Astrocyte of the hippocampus (primary cell): ENCODE measurements at regions not wholly inside any gene's neighbourhood (a gene's known extent, or its start where the extent isn't known, plus 50 kb on each side); places are given as distances from the start of the nearest gene placed in this dataset.
A peak's percentile ranks its signal among the peaks of the same experiment; 100 is the strongest.

Experiments used
- DNase-seq: peaks from one replicate; pipeline ENCODE4 v3.0.0; 2011; ENCODE audit warnings: low read depth, low spot score

DNA sequence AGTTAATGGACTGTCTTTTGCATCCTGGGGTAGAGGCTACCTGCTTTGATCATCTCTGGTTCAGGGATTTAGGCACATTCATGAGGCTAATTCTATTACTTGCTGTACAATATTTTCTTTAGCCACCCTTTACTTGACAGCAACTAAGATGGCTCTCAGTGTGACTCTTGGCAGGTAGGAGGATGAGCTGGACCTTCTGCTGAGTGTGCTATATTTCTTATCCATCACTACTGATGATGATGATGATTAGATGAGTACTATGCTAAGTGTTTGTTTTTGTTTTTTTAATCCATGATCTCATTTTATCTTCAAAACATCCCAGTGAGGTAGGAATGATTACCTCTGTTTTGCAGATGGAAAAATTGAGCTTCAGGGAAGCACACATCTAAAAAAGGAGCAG is 152.8 kb upstream of the WSCD2 start:
- DNase-seq, result no peak

DNA sequence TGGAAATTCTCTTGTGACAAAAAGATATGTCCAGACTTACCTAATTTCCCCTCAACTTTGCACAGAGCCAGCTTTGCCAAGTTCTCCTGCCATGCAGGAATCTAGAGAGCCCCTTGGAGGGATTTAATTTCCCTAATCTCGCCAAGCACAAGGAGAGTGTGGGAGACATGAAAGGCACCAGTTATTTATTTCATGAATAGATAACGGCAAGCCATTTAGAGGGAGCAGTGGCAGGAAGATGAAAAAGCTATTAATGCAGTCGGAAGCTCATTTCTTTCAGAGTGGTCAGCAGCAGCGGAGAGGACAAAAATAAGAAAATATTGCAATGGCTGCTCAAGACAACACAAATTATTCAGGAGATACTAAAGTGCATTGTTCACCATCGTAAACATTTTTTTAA is 150.9 kb upstream of the WSCD2 start:
- no peak for DNase-seq

DNA sequence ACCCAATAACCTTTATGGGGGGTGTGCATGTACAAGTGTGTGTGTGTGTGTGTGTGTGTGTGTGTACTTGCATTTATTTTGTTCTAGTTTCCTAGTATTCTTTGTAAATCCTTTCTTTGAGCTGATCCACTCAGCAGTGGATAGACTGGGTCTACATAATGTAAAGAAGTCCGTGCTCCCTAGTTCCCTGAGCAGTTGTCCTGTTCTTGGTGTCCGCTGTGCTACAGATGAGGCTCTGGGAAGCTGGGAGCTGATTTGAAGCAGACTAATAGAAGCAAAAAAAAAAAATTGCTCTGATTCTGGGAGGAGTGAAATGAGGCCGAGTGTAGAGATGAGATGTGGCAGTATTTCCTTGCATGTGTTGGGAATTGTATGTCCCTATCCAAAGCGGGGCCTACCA is 150.4 kb upstream of the WSCD2 start:
- DNase-seq, result no peak

DNA sequence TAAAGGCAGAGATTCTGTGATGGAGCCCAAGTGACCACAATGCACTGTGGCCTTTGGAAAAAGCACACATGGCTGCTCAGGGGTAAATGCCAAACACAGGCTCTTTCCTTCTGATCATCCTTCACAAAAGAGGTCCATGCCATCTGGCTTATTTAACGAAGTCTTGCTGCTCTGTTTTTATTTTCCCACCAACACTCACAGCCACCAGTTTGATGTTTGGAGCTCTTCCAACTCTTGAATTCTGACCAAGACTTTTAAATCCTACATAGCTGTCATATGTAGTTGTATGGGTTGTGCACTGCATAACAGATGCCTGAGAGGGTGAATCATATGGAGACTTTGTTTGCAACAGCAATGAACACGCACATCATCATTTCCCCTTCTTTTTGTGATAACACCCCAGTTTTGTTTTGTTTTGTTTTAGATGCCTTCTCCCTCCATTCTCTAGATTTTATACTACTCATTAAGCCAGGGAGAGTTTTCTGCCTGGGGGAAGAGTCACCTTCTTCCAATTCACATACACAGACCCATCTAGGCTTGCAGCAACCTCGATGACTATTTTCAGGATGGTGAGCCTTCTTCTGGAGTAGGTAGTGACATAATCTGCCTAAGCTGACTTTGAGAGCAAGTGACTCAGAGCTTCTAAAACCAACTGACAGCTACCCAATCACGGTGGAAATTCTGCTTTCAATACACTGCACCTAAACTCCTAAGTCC is 145.2 kb upstream of the WSCD2 start:
- no peak for DNase-seq

DNA sequence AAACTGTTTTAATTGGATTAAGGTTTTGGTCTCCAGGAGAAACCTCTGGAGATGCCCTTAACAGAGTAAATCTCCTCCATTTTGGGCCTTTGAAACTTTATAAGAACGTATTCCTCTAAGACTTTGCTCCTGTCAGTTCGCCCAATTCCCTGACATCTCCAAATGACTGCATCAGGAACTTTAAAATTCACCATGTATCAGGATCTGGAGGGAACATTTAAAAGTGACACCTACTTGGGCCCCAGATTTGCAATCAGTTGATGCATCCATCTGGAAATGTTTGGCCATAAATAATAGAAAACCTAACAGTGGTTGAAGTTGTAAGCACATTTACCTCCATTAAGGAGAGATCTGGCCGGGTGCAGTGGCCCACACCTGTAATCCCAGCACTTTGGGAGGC is 144.1 kb upstream of the WSCD2 start:
- DNase-seq, result no peak

GRCh38 chr12:107986183-107986582 is 142.9 kb upstream of the WSCD2 start:
- no peak for DNase-seq

DNA sequence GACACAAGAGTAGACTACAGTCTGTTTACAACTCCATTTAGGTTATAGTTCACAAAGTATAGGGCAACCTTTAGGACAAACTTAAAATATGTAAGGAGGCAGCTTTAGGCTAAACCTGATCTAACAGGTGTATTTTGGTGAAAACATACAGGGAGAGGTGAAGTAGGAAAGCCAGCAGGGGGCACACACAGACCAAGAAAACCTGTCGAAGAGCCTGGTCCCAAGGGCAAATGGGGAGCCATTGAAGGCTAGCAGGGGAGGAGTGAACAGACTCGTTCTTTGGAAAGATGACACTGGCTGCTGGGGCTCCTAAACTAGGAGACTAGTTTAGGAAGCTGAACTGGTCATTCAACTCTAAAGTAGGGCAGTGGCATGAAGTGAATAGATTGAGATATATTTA is 138.8 kb upstream of the WSCD2 start:
- DNase-seq, result no peak

GRCh38 chr12:107992029-107992428 is 137.1 kb upstream of the WSCD2 start:
- DNase-seq, result no peak

GRCh38 chr12:107992870-107993451 is 136.1 kb upstream of the WSCD2 start:
- DNase-seq, result peak; percentile 7

DNA sequence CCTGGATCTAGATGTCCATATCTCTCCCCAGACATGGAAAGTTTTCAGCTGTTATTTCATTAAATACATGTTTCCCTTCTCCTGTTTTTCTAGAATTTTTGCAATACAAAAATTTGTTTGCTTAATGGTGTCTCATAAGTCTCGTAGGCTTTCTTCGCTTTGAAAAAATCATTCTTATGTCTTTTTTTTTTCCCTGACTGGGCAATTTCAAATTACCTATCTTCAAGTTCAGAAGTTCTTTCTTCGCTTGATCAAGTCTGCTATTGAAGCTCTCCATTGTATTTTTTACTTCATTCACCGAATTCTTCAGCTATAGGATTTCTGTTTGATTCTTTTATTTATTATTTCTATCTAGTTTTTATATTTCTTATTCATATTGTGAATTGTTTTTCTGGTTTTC is 130.2 kb upstream of the WSCD2 start:
- DNase-seq, result no peak

DNA sequence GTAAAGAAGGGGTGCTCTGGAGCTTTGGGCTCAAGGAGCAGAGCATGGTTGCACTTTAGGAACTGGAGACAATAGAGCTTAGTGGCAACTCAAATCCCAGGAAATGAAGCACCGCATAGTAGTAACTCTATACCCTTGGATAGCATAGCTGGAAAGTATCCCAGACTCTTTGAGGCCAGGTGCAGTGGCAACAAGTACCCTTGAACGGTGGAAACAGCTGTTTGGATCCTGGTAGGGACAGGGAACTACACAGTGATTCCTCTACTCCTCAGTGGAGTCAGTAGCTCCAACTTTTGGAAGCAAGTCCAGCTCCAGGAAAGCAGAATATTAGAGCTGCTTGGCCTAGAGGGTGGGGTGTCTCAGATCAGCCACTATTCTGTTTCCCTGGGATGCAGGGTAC is 129.0 kb upstream of the WSCD2 start:
- no peak for DNase-seq

GRCh38 chr12:108004319-108004718 is 124.8 kb upstream of the WSCD2 start:
- peak; percentile 26 for DNase-seq

DNA sequence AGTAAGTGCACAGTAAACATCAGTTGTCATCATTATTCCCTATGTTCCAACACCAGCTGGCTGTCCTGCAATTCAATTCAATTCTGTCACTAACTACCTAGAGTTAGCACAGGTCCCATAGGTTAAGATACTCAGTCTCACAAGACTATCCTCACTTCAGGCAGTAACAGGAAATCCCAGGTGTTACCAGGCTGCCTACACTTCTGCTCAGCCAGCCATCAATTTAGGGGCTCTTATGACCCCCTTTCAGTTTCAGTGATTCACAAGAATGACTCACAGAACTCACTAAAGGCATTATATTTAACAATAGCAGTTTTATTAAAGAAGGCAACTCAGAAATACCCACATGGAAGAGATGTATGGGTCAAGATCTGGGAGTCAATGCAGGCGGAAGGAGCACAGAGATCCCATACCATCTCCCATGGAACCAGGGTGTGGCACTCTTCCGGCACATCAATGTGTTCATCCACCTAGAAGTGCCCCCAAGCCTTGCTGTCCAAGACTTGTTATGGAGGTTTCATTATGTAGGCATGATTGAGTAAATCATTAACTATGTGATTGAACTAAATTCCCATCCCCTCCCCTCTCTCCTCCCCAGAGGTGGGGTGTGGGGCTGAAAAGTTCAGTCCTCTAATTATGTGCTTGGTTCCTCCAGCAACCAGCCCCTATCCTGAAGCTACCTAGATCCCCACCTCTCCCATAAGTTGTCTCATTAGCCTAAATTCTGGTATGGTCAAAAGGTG is 120.8 kb upstream of the WSCD2 start:
- no peak for DNase-seq

- DNase-seq, result no peak
These were observed 119.5 kb upstream of the WSCD2 start for GRCh38 chr12:108009442-108010070.

DNA sequence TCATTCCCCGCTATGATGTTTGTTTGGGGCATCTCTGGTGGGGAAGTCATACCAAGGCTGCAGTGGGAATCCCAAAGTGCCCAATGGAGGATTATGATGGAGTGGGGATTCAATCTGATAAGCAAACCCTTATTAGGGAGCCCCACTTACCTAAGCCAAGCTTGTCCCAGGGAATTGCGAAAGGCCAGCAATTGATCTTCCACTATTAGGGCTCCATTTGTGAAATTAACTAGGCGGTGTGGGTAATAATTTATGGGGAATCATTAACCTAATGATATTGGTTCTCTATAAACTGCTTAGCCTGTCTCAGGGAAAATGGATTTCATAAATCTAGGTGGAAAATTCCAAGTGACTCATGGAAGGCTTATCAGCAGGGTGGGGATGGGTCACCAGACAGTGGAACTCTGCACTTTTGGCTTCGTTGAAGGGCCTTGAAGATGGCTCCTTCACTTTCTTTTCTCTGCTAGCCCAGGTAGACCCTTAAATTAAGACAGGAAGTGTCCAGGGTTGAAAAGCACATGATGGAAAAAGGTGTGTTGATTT is 113.0 kb upstream of the WSCD2 start:
- no peak for DNase-seq

DNA sequence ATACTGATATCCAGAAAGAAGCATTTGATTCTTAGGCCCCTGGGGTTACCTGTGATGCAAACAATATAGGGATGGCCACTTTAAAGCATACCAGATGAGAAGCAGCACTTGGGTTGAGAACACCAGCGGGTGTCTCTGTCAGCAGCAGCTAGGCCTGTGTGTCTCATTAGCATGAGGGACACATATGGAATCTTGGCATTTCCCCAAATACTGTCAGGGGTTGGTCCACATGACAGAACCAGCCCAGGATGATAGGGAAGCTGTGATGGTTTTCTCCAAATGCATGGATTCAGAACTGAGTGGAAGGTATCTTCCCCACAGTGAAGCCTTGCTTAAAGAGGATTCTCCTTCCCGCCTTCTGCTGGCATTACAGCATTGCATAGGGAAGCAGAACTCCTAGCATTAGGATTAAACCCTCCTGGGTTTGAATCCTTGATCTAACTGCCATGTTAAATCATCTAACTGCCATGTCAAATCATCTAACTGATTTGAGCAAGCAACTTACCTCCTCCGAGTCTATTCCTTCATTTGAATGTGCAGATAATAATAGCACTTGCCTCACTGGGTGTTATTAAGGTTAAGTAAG is 111.5 kb upstream of the WSCD2 start:
- no peak for DNase-seq

DNA sequence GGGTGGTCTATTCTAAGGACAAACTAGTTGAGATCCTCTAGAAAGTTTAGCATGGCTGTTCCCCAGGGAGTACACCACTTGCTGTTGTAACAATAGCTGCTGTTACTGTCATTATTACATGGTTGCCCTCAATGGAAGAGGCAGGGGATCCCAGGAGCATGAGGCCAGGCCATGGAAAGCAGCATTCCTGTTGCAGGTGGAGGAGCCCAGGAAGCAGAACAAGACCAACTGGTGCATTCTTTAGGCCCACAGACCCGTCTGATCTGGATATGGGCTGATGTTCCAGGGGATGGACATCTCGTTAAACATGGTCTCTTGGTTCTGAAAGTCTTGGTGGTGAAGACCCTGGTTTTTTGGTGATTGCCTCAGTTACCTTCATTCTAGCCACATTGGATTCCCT is 109.2 kb upstream of the WSCD2 start:
- no peak for DNase-seq

DNA sequence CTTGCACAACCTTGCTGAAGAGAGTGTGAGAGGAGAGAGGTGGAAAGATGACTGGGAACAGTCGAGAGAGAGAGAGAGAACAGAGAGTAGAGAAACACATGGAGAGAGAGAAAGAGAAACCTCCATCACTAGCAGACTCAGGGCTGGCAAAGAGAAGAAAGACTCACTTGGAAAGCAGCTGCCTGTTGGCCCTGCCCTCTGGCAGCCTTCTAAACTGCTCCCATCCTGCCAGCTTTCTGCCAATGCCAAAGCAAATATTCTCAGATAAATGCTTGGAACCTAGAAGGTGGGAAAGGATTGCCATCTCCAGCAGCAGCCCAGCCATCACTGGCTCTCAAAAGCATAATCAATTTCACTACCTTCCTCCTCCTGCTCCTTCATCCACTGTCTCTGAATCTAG is 107.9 kb upstream of the WSCD2 start:
- no peak for DNase-seq

DNA sequence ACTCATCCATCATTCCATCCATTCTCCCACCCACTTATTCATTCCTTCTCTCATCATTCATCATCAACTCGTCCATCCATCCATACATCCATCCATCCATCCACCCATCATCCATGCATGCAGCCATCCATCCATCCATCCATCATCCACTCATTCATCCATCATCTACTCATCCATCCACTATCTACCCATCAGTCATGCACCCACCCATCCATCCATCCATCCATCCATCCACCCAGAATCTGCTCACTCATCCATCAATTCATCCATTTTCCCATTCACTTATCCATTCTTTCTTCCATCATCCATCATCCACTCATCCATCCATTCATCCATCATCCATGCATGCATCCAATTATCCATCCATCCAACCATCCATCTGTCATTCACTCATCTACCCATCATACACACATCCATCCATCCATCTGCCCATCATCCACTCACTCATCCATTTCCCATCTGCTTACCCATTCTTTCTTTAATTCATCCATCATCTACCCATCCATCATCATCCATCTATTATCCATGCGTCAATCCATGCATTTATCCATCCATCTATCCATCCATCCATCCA is 107.1 kb upstream of the WSCD2 start:
- DNase-seq, result no peak

DNA sequence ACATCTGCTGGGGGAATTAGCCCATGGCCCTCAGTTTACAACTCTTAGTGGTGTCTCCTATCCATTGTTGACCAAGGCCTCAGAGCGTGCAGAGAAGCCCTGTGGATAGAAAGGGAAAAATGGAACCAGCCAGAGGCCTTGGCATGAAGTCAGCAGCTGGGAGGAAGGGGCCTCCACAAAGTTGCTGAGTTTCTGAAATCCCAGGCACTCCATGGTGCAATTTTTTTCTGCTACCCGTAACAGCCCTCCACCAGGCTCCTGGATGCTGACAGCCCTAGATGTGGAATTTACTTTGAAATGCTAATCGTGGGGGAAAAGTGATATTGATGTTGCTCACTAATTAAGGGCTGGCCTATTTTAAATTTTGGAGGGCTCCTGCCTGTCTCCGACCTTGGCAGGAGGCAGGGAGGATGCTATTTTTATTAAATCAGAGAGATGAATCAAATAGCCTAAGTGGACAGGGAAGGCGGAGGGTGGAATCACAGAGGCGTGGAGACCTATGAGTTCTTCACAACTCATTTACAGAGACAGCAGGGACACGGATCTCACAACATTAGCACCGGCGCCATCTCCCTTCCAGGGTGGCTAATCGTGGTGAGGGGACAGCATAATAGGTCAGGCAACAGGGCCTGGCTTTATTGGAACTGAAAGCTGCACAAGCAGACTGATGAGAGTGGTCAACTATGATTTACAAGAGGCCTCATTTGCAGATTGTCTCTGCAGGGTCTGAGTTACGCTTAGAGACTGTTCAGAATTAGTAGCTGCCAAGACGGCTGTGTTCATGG is 99.8 kb upstream of the WSCD2 start:
- DNase-seq, result no peak

DNA sequence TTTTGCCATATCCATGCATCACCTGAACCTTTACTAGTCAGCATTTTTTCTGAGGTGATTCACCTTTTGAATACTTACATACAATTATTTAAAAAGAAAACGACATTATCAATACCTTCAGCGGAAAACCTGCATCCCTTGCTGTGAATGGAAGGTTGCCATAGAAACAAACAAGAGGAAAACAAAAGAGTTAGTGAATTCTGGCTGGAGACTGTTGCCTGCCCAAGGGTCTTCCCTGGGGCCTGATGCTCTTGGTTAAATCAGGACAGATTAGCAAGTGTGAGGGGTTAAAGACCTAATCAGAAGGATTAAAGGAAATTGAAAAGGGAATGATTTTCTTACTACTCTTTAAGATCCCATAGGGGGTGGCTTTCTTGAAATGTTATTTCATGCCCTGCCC is 96.0 kb upstream of the WSCD2 start:
- DNase-seq, result no peak
